Cerebellar cortex (tissue), 1 donor: ENCODE measurements at regions not wholly inside any gene's neighbourhood (a gene's known extent, or its start where the extent isn't known, plus 50 kb on each side); places are given as distances from the start of the nearest gene placed in this dataset.
A peak's percentile ranks its signal among the peaks of the same experiment; 100 is the strongest.

Experiments
- DNase-seq: peaks from one replicate; pipeline ENCODE4 v3.0.0-alpha.2; 2015; ENCODE audit warnings: low spot score

DNA sequence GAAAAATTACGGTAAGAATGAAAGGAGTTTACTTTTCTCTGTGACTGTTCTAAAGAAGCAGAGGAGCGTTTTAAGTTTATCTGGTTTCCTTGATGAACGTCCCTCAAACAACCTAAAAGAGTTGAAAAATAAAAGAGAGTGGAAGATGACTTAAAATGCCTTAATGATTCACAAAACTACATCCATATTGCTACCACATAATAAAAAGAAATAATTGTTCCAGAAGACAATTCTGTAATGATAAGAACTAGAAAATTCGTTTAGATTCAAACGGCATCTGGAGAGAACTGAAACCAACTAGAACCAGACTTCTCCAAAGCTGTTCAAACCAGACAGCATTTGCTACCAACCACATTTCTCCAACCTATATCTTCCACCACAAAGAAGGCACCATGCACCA is 68.1 kb downstream of the TEKT4 start:
- no peak for DNase-seq

DNA sequence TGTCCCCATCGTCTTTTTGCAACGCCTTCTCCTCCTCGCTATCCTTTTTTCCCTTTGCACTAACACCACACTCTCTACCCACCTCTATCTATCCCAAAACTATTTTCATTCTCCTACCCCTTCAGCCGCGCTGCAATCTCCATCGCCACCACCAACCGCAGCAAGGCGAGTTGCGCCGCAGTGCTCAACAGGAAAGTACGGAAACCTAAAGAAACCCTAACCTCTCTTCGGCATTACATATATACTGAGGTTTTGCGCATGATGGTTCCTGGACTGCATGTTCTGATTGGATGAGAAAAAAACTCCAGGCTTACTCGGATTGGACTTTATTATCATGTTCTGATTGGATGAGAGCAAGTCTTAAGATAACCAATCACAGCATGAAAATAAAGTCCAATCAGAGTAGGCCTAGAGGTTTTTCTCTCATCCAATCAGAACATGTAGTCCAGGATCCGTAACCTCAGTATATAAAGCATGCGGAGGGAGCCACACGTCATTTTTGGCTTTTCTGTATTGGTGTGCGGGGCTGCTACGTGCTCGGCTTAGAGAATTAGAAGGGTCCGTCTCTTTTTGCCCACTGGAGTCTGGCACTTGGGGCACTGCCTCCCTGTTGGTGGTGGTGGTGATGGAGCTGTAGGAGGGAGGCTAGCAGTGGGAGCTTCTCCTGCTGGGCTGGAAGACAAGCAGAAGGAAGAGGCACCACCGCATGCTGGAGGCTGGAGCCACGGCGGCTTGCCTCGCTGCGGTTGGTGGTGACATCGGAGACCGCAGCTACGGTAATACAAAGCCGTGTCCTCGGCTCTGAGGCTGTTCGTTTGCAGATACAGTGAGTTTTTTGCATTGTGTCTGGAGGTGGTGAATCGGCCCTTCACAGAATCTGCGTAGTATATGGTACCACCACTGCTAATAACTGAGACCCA is 76.1 kb downstream of the TEKT4 start:
- DNase-seq, result no peak

DNA sequence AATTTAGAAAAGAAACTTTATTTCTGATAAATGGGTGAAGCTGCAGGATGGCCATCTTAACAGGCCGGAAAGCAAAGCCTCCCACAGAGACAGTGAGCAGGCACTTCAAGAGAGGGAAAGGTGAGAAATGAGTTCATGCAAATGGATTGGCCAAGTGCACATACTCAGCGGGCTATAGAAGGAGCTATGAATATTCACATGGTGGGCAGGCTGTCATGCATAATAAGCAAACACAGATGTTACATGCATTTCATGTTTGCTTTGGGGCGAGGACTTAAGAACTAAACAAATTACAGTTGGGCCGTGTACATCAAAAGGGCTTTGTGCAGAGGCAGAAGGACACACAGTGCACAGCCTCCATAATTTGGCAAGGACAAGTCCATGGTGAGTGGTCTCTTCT is 69.8 kb upstream of the MAL start:
- no peak for DNase-seq

DNA sequence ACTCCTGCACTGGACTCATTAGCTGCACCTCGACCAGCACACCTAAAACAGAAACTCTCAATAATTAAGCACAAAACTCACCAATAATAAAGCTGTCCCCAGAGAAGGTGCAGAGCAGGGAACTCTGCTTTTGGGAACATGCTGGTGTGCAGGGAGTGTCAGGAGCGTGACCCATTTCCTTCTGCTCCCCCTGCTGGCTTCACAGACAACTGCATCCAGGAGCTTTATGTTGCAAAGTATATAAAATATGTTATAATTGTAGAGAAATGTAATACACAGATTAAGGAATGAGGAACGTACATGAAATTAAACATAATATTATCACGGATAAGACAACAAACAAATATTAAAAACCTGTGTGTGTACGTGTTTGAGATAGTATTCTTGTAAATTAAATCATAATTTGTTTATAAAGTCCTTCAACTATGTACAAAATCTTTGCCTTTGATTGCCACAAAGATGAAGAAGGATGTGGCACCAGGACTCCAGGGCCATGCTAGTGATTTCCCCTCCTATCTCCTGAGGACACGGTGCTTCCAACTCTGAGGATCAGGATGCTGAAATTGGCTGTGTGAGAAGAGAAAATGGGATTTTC is 68.6 kb upstream of the MAL start:
- peak; percentile 43 for DNase-seq

DNA sequence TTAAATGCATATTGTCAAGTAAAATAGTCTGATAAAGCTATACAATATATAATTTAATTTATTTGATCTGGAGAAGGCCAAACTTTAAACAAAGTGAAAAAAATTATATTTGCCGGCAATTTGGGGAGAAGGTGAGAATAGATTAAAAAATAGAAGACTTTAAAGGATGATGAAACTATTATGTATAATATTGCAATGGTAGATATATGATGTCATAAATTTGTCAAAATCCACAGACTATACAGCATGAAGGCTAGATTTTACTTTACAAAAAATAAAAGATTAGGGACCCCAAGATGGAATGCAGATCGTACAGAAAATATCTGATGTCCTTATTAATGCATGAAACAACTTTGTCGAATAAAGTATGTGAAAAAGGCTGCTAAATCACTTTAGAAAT is 67.3 kb upstream of the MAL start:
- no peak for DNase-seq

DNA sequence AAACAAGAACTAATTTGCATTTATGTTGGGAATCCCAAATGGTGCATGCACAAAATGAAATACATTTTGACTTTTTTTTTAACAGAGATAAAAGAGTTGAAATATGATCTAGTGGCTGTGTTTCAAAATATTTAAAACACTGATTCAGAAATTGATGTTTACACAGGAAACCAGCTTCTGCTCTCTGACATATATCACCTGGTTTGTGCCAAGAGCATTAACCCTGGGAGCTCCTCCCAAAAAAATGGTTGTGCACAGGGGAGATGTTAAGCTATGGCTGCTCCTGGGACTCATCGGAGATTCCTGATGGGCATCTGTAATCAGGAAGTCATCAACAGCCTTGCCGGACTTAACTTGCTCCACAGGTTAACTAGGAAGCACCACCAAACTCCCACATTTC is 65.2 kb upstream of the MAL start:
- DNase-seq, result no peak

DNA sequence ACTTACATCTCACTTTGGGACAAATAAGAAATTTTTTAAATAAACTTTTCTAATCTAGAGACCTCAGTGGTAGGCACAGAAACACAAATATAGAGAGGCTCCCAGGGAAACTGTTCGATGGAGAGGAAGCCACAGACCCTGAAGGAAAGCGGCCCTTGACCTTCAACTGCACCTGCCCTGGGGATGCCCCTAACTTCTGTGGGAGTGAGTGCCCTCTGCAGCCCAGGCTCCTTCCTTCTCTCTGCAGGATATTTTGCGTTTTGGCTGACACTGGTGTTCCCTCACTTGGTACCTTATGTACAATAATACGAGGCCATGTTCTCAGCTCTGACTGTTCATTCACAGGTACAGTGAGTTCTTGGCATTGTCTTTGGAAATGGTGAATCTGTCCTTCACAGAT is 64.8 kb upstream of the MAL start:
- DNase-seq, result no peak

DNA sequence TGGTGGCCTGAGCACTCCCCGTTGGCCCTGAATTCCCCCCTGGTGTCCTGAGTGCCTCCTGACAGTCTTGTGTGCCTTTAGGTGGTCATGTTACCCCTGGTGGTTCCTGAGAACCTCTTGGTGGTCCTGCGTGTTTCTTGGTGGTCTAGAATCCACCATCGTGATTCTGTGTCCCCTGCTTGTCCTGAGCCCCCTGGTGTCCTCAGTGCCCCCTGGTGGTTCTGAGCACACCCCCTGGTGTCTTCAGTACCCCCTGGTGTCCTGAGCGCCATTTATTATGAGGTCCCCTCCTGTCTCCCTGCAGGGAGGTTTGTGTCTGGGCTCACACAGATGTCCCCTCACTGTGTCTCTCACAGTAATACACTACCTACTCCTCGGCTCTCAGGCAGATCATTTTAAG is 61.3 kb upstream of the MAL start:
- DNase-seq, result no peak

DNA sequence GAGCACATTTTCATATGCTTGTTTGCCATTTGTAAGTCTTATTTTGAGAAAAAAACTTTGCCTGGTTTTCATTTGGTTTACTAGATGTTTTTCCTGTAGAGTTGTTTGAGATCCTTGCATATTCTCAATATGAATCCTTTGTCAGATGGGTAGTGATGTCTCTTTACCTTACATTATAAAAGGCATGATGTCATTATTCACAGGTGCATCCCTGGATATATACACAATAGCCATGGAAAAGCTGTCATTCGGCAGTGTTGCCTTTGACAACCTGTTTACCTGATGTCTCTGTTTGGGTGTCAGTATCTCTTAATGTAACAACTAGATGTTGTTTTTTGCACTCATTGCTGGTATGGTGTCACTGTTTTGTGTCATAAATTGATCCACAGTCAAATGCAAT is 58.8 kb upstream of the MAL start:
- DNase-seq, result no peak

DNA sequence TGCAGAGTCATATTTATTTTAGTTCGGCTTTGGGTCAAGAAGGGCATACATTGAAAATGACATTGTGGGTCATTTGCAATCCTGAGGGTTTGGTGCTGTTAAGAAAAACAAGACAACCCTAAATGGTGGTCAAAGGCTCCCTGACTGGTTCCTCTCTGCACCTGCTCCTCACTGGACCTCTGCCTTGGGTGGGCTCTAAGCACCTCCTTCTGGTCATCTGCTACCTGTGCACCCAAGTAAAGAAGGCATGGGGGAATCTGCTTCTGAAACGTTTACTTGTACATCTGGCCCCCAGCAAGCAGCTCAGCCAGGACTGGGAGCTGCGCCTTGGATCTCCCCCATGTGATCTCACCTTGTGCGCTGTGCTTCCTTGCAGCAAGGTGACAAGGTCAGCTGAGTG is 55.2 kb upstream of the MAL start:
- DNase-seq, result no peak
